GM20000 (cell line): ENCODE measurements at regions not wholly inside any gene's neighbourhood (a gene's known extent, or its start where the extent isn't known, plus 50 kb on each side); places are given as distances from the start of the nearest gene placed in this dataset.
A peak's percentile ranks its signal among the peaks of the same experiment; 100 is the strongest.

Experiments
- DNase-seq: peaks from one replicate; pipeline ENCODE4 v3.0.0; 2012; ENCODE audit warnings: low spot score
- TF ChIP-seq, protein P1 (sequence below): IDR thresholded peaks from 2 replicates; pipeline ENCODE4 v1.5.1; 2012; ENCODE audit warnings: mild to moderate bottlenecking, control low read depth; ENCODE audit errors: extremely low read depth, missing control alignments

- DNase-seq = no peak
- TF ChIP-seq, protein P1, sequence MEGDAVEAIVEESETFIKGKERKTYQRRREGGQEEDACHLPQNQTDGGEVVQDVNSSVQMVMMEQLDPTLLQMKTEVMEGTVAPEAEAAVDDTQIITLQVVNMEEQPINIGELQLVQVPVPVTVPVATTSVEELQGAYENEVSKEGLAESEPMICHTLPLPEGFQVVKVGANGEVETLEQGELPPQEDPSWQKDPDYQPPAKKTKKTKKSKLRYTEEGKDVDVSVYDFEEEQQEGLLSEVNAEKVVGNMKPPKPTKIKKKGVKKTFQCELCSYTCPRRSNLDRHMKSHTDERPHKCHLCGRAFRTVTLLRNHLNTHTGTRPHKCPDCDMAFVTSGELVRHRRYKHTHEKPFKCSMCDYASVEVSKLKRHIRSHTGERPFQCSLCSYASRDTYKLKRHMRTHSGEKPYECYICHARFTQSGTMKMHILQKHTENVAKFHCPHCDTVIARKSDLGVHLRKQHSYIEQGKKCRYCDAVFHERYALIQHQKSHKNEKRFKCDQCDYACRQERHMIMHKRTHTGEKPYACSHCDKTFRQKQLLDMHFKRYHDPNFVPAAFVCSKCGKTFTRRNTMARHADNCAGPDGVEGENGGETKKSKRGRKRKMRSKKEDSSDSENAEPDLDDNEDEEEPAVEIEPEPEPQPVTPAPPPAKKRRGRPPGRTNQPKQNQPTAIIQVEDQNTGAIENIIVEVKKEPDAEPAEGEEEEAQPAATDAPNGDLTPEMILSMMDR = no peak
Measured at GRCh38 chr10:124228471-124228870, 135.1 kb upstream of the CHST15 start.

DNA sequence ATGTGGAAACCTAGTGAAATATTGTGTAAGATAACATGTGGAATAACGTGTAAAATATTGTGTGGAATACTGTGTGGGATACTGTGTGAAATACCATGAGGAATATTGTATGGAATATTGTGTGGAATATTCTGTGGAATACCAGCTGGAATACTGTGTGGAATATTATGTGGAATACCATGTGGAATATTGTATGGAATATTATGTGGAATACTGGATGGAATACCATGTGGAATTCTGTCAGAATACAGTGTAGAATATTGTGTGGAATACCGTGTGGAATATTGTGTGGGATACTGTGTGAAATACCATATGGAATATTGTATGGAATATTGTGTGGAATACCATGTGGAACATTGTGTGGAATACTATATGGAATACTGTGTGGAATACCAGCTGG lies 134.6 kb upstream of the CHST15 start:
- no peak for DNase-seq
- TF ChIP-seq, protein P1 = no peak

DNA sequence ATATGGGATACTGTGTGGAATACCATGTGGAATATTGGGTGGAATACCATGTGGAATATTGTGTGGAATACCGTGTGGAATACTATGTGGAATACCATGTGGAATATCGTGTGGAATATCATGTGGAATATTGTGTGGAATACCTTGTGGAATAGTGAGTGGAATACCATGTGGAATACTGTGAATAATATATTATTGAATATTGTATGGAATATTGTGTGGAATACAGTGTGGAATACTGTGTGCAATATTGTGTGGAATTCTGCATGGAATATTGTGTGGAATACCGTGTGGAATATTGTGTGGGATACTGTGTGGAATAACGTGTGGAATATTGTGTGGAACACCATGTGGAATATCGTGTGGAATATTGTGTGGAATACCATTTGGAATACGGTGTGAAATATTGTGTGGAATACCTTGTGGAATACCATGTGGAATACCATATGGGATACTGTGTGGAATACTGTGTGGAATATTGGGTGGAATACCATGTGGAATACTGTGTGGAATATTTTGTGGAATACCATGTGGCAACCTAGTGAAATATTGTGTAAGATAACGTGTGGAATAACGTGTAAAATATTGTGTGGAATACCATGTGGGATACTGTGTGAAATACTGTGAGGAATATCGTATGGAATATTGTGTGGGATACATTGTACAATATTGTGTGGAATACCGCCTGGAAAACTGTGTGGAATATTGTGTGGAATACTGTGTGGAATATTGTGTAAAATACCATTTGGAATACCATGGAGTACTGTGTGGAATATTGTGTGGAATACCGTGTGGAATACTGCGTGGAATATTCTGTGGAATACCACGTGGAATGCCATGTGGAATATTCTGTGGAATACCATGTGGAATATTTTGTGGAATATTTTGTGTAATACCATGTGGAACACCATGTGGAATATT lies 133.9 kb upstream of the CHST15 start:
- TF ChIP-seq, protein P1 = no peak
- DNase-seq = no peak

DNA sequence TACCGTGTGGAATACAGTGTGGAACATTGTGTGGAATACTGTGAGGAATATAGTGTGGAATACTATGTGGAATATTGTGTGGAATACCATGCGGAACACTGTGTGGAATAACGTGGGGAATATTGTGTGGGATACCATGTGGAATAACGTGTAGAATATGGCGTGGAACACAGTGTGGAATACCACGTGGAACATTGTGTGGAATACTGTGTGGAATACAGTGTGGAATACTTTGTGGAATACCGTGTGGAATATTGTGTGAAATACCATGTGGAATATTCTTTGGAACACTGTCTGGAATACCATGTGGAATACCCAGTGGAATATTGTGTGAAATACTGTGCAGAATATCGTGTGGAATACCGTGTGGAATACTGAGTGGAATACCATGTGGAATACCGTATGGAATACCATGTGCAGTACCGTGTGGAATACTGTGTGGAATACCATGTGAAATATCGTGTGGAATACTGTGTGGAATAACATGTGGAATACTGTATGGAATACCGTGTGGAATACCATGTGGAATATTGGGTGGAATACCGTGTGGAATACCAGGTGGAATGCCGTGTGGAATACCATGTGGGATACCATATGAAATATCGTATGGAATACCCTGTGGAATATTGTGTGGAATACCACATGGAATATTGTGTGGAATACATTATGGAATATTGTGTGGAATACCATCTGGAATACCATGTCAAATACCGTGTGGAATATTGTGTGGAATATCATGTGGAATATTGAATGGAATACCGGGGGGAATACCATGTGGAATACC lies 133.1 kb upstream of the CHST15 start:
- no peak for DNase-seq
- TF ChIP-seq, protein P1 = no peak

GRCh38 chr10:124225467-124226270 lies 132.3 kb upstream of the CHST15 start:
- peak; percentile 42 for DNase-seq
- TF ChIP-seq, protein P1 = no peak

DNA sequence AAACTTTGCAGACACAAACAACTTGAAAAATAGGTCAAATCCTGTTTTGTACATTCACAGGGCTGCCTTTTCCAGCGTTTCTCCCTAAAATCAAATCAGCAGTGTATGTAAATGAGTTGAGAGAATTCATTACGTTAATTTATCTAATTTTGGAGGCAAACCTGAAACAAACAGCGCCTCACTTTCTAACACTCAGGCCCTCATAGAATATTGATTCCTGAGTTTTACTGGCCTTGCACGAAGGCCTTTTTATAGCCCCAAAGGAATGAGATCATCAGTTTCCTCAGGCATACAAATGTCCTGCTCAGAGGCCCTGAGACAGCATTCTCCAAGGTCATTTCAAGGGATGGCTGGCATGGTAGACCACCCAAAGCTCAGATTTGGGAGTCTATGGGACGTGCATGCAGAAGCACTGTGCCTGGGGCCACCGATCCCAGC lies 131.7 kb upstream of the CHST15 start:
- DNase-seq = no peak
- TF ChIP-seq, protein P1 = no peak
